Bone marrow (tissue), 2 donors: ENCODE measurements at regions not wholly inside any gene's neighbourhood (a gene's known extent, or its start where the extent isn't known, plus 50 kb on each side); places are given as distances from the start of the nearest gene placed in this dataset.
"Not testable (repeated sequence)": the region's sequence is repeated elsewhere in the genome, so short reads cannot be mapped to it uniquely, and the experiment has no call there.

Experiments
- DNase-seq, 2 donors: peaks; one replicate each; lab custom pipeline; 2025; lab: John Stamatoyannopoulos, UW

DNA sequence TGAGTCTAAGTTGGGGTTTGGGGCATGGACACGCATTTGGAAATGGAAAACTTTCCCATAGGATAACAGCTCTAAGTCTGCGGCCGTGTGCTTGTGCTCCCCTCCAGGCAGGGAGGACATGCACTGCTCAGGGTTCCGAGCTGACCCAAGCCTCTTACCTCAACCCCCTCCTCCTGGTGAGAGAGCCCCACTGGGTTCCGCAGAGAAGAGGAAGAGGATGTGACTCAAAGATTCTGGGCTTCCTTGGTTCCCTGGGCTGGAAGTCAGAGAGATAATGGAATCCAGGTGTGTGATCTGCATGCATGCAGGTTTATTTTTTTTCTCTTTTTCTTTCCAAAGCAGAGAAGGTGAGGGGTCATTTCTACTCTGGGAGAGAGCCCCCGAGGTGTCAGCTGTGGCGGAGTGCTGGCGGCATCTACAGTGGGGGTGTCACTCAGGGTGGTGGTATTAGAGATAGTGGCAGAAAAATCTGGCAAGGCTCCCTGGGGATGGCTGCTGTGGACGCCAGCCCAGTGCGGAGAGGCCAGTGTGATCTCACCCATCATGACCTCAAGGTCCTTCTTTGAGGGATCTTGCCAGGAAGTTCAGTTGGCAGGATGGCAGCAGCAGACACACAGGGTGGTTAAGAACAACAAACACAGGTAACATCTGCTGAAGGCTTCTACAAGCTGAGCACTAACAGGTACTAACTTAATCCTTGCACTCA, 168.7 kb upstream of the HAND2 start:
- DNase-seq: no peak

DNA sequence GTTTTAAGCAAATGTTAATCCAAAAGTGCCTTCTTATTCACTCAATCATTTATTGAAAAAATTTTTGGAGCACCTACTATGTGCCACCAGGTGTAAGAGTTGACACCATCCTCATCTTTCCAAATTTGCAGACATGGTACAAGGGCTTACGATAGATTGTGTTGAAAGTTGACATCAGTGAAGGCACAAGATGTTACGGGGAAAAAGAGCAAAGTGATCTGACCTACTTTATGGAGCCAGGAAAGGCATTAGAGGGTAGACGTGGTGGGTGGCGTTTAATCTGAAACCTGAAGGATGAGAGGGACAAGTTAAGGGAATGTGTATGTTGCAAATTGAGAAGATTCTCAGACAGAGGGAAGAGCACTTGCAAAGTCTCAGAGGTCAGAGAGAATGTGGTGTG, 167.8 kb upstream of the HAND2 start:
- no peak for DNase-seq

DNA sequence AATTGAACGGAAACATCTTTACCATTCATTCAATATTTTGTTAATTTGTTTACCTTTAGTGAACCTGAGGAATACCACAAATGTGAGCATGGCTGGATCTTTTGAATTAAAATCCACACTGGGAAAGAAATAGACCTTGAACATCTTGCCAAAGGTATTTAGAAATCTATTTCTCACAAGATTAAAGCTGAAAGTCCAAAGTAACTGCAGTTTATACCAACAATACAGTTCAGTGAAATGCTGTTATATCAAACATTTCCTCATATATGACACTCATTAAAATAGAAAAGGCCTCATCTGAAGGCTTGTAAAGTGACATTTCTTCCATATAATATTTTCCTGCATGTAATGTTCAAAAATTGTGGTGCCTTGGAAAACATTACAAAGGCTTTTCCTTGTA, 166.5 kb upstream of the HAND2 start:
- DNase-seq: no peak

GRCh38 chr4:173696011-173696410, 166.0 kb upstream of the HAND2 start:
- no peak for DNase-seq

DNA sequence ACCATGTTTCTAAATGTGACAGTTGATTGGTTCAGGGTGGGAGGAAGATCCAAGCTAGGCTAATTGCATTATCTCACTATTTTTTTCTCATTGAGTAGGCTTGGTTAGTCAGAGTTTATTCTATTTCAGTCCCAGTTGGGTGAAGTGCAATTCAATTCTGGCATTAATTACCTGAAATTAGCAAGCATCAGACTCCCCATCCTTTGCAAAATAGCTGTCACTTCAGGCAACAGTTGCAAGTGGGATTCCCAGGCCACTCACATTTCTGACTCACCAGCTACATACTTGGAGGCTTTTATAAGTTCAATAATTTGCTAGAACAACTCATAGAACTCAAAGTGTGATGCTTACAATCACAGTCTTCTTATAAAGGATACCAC, 155.8 kb upstream of the HAND2 start:
- DNase-seq: no peak

GRCh38 chr4:173685165-173685830, 155.3 kb upstream of the HAND2 start:
- no peak for DNase-seq

GRCh38 chr4:173684223-173684622, 154.2 kb upstream of the HAND2 start:
- no peak for DNase-seq

- no peak for DNase-seq
These were observed 152.6 kb upstream of the HAND2 start for GRCh38 chr4:173682609-173683008.

DNA sequence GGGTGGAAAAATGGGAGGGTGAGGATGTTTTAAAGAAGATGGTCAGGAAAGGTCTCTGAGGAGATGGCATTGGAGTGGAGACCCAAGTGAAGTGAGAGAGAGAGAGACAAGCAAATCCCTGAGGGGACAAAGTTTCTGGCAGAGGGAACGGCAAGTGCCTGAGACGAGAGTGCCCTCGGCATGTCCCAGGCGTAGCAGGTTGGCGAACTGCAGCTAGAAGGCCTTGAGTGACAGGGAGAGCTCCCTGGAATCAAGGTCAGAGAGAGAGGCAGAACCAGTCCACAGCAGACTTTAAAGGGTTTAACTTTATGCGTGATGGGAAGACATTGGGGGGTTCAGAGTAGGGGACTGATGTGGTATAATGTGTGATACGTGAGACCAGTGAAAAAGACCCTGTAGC, 150.2 kb upstream of the HAND2 start:
- no peak for DNase-seq

DNA sequence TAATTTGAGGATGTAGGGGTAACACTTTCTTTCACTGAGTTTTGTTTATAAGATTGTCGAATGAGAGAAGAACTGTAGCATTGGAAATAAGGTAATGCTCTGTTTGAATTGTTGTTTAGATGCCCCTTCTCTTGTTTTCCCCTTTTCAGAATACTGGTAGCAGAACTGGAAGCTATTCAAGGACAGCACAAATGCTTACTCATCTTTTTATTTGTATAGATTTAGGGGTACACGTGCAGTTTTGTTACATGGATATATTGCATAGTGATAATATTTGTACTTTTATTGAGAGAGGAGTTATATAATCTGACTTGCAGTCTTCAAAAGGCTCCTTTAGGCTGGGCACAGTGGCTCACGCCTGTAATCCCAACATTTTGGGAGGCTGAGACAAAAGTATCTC, 145.4 kb upstream of the HAND2 start:
- DNase-seq: no peak

DNA sequence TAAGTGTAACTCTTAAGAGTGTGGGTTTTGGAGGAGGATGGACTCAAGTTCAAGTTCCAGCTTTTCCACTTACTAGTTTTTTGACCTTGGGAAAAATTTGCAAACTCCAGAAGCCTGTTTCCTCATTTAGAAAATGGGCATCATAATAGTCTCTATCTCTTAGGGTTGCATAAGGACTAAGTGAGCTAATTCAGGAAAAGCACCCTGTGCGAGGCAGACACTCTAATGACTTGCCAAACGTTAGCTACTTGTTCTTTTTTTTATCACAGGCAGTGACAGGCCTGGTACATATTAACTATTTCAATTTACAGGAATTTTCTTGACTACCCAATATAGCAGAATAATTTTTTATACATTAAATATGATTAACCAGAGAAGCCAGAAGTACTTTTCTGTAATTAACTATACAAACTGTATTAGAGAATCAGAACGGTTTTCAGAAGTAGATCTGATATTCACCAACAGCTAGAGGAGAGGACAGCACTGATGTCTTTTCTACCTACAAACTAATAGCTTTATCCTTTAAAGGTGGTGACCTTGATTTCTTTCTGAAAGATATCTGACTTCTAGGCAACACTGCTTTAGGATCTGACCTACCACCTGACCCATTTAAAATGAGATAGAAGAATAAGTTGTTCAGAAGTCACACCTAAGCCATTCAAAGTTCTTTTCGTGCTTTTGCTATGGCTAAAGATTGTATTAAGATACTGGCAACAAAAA, 139.6 kb upstream of the HAND2 start:
- no peak for DNase-seq

- no peak for DNase-seq
These were observed 131.0 kb upstream of the HAND2 start for GRCh38 chr4:173661001-173661400.

DNA sequence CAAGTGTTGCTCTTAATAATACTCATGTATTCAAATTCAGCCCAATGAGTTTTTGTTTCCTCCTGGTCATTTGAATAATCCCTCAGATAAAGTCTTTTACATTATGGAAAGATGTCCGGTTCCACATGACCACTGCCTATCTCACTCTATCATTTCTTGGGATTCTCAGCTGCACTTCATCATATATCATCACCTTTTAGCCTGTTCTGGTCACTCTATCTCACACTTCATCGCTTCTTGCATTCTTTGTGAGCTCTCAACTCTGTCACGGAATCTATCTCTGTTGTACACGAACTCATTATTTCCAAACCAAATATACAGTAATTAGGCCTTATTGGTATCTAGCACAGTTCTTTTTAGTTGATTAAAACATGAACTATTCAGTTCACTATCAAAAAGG, 126.9 kb upstream of the HAND2 start:
- DNase-seq: no peak

DNA sequence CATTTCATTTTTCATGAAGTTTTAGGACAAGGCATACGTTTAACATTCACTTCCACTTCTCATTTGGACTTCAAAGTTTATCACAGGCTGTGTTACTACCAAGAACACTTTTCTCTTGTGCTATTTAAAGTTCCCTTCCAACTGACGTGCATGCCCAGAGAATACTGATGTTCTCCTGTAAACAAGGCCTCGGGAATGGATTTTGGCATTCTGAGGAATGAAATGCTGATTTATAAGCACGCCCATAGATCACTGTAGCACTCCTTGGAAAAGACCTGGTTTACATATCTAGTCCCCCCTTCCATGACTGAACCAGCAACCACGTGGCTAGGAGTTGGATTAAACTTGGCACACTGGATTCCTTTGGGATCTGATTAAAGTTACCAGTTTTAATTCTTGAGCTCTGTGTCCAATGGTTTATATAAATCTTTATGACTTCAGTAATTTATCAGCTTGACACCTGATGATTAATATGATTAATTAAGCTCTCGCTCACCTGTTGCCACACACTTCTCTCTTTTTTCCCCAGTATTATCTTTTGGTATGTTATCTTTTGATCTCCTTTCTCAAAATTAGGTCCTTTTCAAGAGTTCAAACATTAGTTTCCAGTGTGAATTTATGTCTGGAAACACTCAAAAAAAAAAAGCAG, 122.4 kb upstream of the HAND2 start:
- DNase-seq: no peak

DNA sequence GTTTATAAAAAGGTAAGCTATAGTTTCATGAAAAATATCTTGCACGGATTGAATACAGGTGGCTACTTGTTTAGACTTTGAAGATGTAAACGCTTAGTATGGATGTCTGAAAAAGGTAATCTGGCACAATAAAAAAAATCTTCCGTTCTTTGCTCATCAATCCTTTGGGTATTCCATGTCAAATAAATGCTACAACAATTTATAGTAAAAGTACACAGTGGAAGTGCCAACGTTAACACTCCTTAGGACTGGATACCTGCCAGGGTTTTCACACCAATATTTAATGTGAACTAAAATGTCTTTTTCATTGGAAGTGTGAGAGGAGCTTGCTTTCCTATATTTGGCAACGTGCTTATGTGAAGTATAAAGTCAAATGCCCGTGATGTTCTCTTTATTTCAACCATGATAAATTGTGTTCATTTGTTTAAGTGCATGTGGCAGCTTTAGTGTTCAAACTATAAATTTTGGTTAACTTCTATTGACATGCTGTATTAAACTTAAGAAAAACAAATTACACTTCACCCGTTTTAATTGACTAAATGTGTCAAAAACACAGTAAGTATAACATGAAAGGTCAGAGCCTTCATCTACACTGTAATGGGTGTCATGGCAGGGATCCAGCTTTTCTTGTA, 121.7 kb upstream of the HAND2 start:
- DNase-seq: no peak

DNA sequence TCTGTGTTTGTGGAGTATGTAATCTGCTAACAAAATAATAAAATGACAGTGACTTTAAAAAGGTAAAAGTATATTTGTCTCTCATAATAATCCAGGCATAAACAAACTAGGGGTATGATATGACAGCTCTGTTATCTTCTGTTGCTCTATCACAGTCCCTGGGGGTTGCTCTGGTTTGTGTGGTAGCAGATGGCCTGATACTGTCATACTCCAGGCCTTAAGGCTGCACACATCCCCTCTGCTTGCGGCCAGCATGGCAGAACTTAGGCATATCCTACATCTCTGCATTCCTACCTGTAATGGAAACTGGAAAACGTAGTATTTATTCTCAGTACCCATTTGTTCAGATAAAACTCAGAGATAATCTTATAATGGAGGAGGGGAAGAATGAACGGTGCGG, 117.9 kb upstream of the HAND2 start:
- DNase-seq: no peak

DNA sequence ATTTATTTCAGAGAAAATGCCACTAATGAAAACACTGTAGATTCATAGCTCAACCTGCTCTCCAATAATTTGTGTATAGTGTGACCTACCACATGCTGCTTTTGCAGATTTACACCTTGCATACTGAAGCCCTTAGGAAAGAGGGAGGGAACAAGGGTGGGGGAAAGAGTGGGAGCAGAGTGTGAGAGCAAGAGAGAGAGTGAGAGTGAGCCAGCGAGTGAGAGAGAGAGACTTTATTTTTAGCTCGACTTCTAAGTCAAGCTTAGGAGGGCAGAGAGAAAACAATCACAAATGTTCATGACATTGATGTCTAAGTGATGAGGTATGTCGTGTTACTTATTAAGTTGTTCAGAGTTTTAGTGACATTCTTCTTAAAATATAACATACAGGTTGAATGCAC, 112.5 kb upstream of the HAND2 start:
- no peak for DNase-seq

- DNase-seq: no peak
These were observed 105.4 kb upstream of the HAND2 start for GRCh38 chr4:173635395-173635794.

DNA sequence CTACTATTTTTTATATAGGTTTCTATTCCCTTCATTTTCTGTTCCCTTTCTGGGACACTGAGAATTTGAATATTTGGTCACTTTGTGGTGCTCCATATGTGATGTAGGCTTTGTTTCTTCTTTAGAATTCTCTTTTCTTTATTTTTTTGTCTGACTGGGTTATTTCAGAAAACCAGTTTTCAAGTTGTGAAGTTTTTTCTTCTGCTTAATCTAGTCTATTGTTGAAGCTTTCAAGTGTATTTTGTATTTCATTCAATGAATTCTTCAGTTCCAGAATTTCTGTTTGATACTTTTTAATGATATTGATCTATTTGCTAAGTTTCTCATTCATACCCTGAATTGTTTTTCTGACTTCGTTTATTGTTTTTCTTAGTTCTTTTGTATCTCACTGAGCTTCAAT, 96.2 kb upstream of the HAND2 start:
- no peak for DNase-seq

DNA sequence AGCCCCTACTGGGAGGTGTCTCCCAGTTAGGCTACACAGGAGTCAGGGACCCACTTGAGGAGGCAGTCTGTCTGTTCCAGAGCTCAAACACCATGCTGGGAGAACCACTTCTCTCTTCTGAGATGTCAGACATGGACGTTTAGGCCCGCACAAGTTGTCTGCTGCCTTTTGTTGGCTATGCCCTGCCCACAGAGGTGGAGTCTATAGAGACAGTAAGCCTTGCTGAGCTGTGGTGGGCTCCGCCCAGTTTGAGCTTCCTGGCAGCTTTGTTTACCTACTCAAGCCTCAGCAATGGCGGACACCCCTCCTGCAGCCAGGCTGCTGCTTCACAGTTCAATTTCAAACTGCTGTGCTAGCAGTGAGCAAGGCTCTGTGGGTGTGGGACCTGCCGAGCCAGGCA, 88.6 kb upstream of the HAND2 start:
- DNase-seq: not testable (repeated sequence)

DNA sequence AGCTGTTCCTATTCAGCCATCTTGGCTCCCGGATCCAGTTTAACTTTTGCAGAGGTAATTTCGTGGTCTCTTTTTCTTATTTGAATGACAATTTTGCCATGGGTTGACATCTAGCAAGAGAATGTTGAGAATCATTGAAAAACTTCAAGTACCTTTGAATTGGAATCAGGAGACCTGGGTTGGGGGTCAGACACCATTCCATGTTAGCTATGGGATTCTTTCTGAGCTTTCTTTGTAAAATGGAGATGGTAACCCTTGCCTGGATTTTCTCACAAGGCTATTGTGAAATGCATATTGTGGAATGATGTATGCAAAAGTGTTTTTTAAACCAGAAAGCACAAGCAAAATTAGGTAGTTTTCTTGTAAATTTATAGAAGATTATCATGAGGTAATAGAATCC, 79.1 kb upstream of the HAND2 start:
- DNase-seq: no peak

- not testable (repeated sequence) for DNase-seq
These were observed 78.6 kb upstream of the HAND2 start for GRCh38 chr4:173608632-173609031.
